IMR-90 (cell line): ENCODE measurements at regions not wholly inside any gene's neighbourhood (a gene's known extent, or its start where the extent isn't known, plus 50 kb on each side); places are given as distances from the start of the nearest gene placed in this dataset.

ENCODE experiments used
- ATAC-seq: fragments of 200-7000 bp; cut with Tn5 transposase; 2 replicates; pipeline ENCODE4 v1.9.1; 2020; ENCODE audit warnings: low read depth, mild to moderate bottlenecking, moderate library complexity
- BruUV-seq: library from RNA; stranded (reverse); fragments of 400-500 nt; replicated peaks from 2 replicates; lab custom pipeline; 2021; lab: Mats Ljungman, UMichigan
- CTCF ChIA-PET: fragments of 300-600 bp; formaldehyde crosslinking; extraction: SDS; loops from one replicate; lab custom pipeline; 2021; ENCODE audit warnings: antibody characterized with exemption; lab: Yijun Ruan, JAX
- POLR2A ChIA-PET: fragments of 300-600 bp; sonication (Branson Sonifier 250); formaldehyde crosslinking; loops from one replicate; lab custom pipeline; 2022; ENCODE audit warnings: antibody characterized with exemption; ENCODE audit not compliant: unreplicated experiment; lab: Charles Lee
- DNase-seq: peaks from one replicate; pipeline ENCODE4 v3.0.0; 2013
- H2AFZ ChIP-seq: replicated peaks from 2 replicates; pipeline ENCODE3; 2013; ENCODE audit warnings: low read length, mild to moderate bottlenecking; ENCODE audit not compliant: poor library complexity
- H2AK5ac ChIP-seq: 2 replicates; pipeline ENCODE4 v1.6.1; 2013; ENCODE audit warnings: low read depth, low read length, inconsistent platforms
- H2AK9ac ChIP-seq: replicated peaks from 2 replicates; pipeline ENCODE3; 2013; ENCODE audit warnings: mild to moderate bottlenecking, low read depth, low read length, moderate library complexity; ENCODE audit not compliant: poor library complexity
- H2BK120ac ChIP-seq: 2 replicates; pipeline ENCODE4 v1.6.1; 2013; ENCODE audit warnings: low read depth, low read length, inconsistent platforms
- H2BK15ac ChIP-seq: 3 replicates; pipeline ENCODE4 v1.6.1; 2013; ENCODE audit warnings: low read depth, low read length, inconsistent platforms
- H2BK20ac ChIP-seq: 2 replicates; pipeline ENCODE4 v1.6.1; 2013; ENCODE audit warnings: low read depth, mild to moderate bottlenecking, inconsistent platforms, low read length, moderate library complexity
- H2BK5ac ChIP-seq: 2 replicates; pipeline ENCODE4 v1.6.1; 2013; ENCODE audit warnings: mild to moderate bottlenecking, low read depth, low read length, inconsistent platforms; ENCODE audit not compliant: poor library complexity, severe bottlenecking
- H3K14ac ChIP-seq: replicated peaks from 2 replicates; pipeline ENCODE4 v1.6.1; 2013; ENCODE audit warnings: low read depth, low read length, inconsistent platforms
- H3K18ac ChIP-seq: 2 replicates; pipeline ENCODE4 v1.6.1; 2013; ENCODE audit warnings: low read depth, low read length, control low read depth
- H3K23ac ChIP-seq: 2 replicates; pipeline ENCODE4 v1.6.1; 2013; ENCODE audit warnings: low read depth, low read length, inconsistent platforms
- H3K27ac ChIP-seq: 2 replicates; pipeline ENCODE4 v1.5.1; 2013; ENCODE audit warnings: mild to moderate bottlenecking, control low read depth, low read length; ENCODE audit not compliant: insufficient read depth
- H3K27me3 ChIP-seq: 2 replicates; pipeline ENCODE4 v1.6.1; 2013; ENCODE audit warnings: low read length; ENCODE audit not compliant: control insufficient read depth, insufficient read depth
- H3K36me3 ChIP-seq: 2 replicates; pipeline ENCODE4 v1.6.1; 2013; ENCODE audit warnings: low read length, mixed read lengths; ENCODE audit not compliant: control insufficient read depth, insufficient read depth
- H3K4ac ChIP-seq: 2 replicates; pipeline ENCODE4 v1.6.1; 2013; ENCODE audit warnings: low read depth, low read length, inconsistent platforms
- H3K4me1 ChIP-seq: 2 replicates; pipeline ENCODE4 v1.6.1; 2013; ENCODE audit warnings: low read length, mixed read lengths; ENCODE audit not compliant: control insufficient read depth, insufficient read depth
- H3K4me2 ChIP-seq: 2 replicates; pipeline ENCODE4 v1.6.1; 2013; ENCODE audit warnings: low read depth, mild to moderate bottlenecking, control low read depth, low read length, moderate library complexity
- H3K4me3 ChIP-seq: 2 replicates; pipeline ENCODE4 v1.5.1; 2013; ENCODE audit warnings: low read depth, mild to moderate bottlenecking, control low read depth, low read length, moderate library complexity; ENCODE audit not compliant: insufficient read depth
- H3K56ac ChIP-seq: 2 replicates; pipeline ENCODE4 v1.6.1; 2013; ENCODE audit warnings: low read length, inconsistent platforms; ENCODE audit not compliant: insufficient read depth; ENCODE audit errors: extremely low read depth
- H3K79me1 ChIP-seq, 2 experiments: 2 replicates each; pipeline ENCODE4 v1.6.1; 2013; ENCODE audit warnings: low read length in 2 of 2, inconsistent platforms in 1 of 2, low read depth in 1 of 2
- H3K9ac ChIP-seq: 2 replicates; pipeline ENCODE4 v1.6.1; 2013; ENCODE audit warnings: low read depth, low read length, control low read depth
- H3K9me1 ChIP-seq: 2 replicates; pipeline ENCODE4 v1.6.1; 2013; ENCODE audit warnings: low read length, inconsistent platforms; ENCODE audit not compliant: insufficient read depth
- H3K9me3 ChIP-seq: 2 replicates; pipeline ENCODE4 v1.6.1; 2013; ENCODE audit warnings: low read length; ENCODE audit not compliant: control insufficient read depth, insufficient read depth
- H4K20me1 ChIP-seq: 2 replicates; pipeline ENCODE4 v1.6.1; 2013; ENCODE audit warnings: low read length, inconsistent platforms; ENCODE audit not compliant: insufficient read depth
- H4K5ac ChIP-seq: 2 replicates; pipeline ENCODE4 v1.6.1; 2013; ENCODE audit warnings: mild to moderate bottlenecking, low read depth, low read length, control low read depth
- H4K8ac ChIP-seq, 2 experiments: 2 replicates each; pipeline ENCODE4 v1.6.1; 2013; ENCODE audit warnings: low read depth in 2 of 2, low read length in 2 of 2, control low read depth in 1 of 2, inconsistent platforms in 1 of 2
- H4K91ac ChIP-seq: 2 replicates; pipeline ENCODE4 v1.6.1; 2013; ENCODE audit warnings: low read depth, low read length, inconsistent platforms; ENCODE audit not compliant: insufficient read depth
- BHLHE40 ChIP-seq: fragments of 150-350 bp; IDR thresholded peaks from 2 replicates; pipeline ENCODE4 v1.6.1; 2016; ENCODE audit warnings: mild to moderate bottlenecking, low read depth, low read length
- CEBPB ChIP-seq: IDR thresholded peaks from 2 replicates; pipeline ENCODE4 v1.6.1; 2012; ENCODE audit warnings: low read depth, low read length, improper control_type of control experiment
- CHD1 ChIP-seq: IDR thresholded peaks from 2 replicates; pipeline ENCODE4 v1.6.1; 2012; ENCODE audit warnings: low read depth, low read length, improper control_type of control experiment
- CTCF ChIP-seq: conservative IDR thresholded peaks from 2 replicates; pipeline ENCODE4 v1.5.1; 2012; ENCODE audit warnings: mild to moderate bottlenecking, low read depth, low read length, improper control_type of control experiment
- ELK1 ChIP-seq: fragments of 150-350 bp; IDR thresholded peaks from 2 replicates; pipeline ENCODE4 v1.6.1; 2016; ENCODE audit warnings: low read depth, mild to moderate bottlenecking, low read length, moderate library complexity, borderline replicate concordance
- FOS ChIP-seq: fragments of 150-350 bp; IDR thresholded peaks from 2 replicates; pipeline ENCODE4 v1.6.1; 2016; ENCODE audit warnings: low read depth, low read length
- MAFK ChIP-seq: IDR thresholded peaks from 2 replicates; pipeline ENCODE4 v1.6.1; 2012; ENCODE audit warnings: low read depth, low read length, improper control_type of control experiment
- MAZ ChIP-seq: IDR thresholded peaks from 2 replicates; pipeline ENCODE4 v1.6.1; 2012; ENCODE audit warnings: low read depth, mild to moderate bottlenecking, low read length, improper control_type of control experiment, moderate library complexity, borderline replicate concordance
- MXI1 ChIP-seq: IDR thresholded peaks from 2 replicates; pipeline ENCODE4 v1.6.1; 2012; ENCODE audit warnings: low read depth, mild to moderate bottlenecking, low read length, moderate library complexity, borderline replicate concordance
- NFE2L2 ChIP-seq: fragments of 150-350 bp; IDR thresholded peaks from 2 replicates; pipeline ENCODE4 v1.6.1; 2016; ENCODE audit warnings: low read depth, mild to moderate bottlenecking, low read length
- POLR2A ChIP-seq: IDR thresholded peaks from 2 replicates; pipeline ENCODE4 v1.6.1; 2012; ENCODE audit warnings: mild to moderate bottlenecking, low read depth, low read length
- RAD21 ChIP-seq: IDR thresholded peaks from 2 replicates; pipeline ENCODE4 v1.6.1; 2012; ENCODE audit warnings: low read length, improper control_type of control experiment
- RCOR1 ChIP-seq: IDR thresholded peaks from 2 replicates; pipeline ENCODE4 v1.6.1; 2012; ENCODE audit warnings: mild to moderate bottlenecking, low read length, improper control_type of control experiment; ENCODE audit not compliant: insufficient replicate concordance
- RFX5 ChIP-seq: IDR thresholded peaks from 2 replicates; pipeline ENCODE4 v1.8.0; 2012; ENCODE audit warnings: low read depth, mild to moderate bottlenecking, low read length, moderate library complexity
- SMC3 ChIP-seq: fragments of 150-350 bp; IDR thresholded peaks from 2 replicates; pipeline ENCODE4 v1.6.1; 2016; ENCODE audit warnings: low read depth, mild to moderate bottlenecking, antibody characterized with exemption, low read length, moderate library complexity
- USF2 ChIP-seq: fragments of 150-350 bp; IDR thresholded peaks from 2 replicates; pipeline ENCODE4 v1.6.1; 2017; ENCODE audit warnings: mild to moderate bottlenecking, antibody characterized with exemption, low read length, low read depth
- WGBS, 2 experiments: methylation state at CpG; one replicate each; pipeline versions ENCODE4 v1.1.5 to v1.1.7; 2013; ENCODE audit warnings: missing lambda C conversion rate in 2 of 2; ENCODE audit not compliant: insufficient read length in 1 of 2; ENCODE audit errors: extremely low coverage in 2 of 2; 5-methylcytosine and 5-hydroxymethylcytosine counted together
- dilution Hi-C: fragments of 300-500 bp; cut with HindIII; formaldehyde crosslinking; loops from one replicate; pipeline ENCODE4 v1.14.3; 2018; ENCODE audit warnings: low sequenced_read_pairs; ENCODE audit not compliant: unreplicated experiment
- in situ Hi-C: fragments of 300-500 bp; cut with MboI; formaldehyde crosslinking; loops from 3 replicates; pipeline ENCODE4 v1.14.3; 2019; ENCODE audit warnings: low sequenced_read_pairs, inconsistent platforms, mixed read lengths
- intact Hi-C: fragments of 100-400 bp; cut with micrococcal nuclease; formaldehyde crosslinking; loops from 2 replicates; pipeline ENCODE4 v1.10.0; 2022

DNA sequence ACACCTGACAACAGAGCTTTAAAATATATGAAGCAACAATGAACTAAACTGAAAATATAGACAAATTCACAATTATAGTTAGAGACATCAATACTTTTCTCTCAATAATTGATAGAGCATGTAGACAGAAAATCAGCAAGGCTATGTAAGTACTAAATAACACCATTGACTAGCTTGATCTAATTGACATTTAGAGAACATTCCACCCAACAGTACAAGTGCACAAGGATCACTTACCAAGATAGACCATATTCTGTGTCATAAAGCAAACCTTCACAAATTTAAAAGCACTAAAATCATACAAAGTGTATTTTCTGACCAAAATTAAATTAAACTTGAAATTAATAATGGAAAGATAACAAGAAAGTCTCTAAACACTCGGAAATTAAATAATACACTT, 562.5 kb downstream of the INSC start:
- H3K56ac ChIP-seq, result no peak overlapping the region
- in situ Hi-C loops, result no loop called here
- no peaks in the 10 kb centered on the region for H3K9me1 ChIP-seq
- dilution Hi-C loops, result no loop called here
- no peak overlapping the region for H2AK5ac ChIP-seq
- H3K9me3 ChIP-seq, result no peaks in the 10 kb centered on the region; the same call in 1 of the 2 replicates
- no peak overlapping the region for H3K4me3 ChIP-seq
- H2BK15ac ChIP-seq, result no peak overlapping the region
- H3K79me1 ChIP-seq, result no peaks in the 10 kb centered on the region
- H3K23ac ChIP-seq, result no peak overlapping the region
- no peak overlapping the region for H4K91ac ChIP-seq
- H2AK9ac ChIP-seq, result no peak overlapping the region
- no peak overlapping the region for H3K27ac ChIP-seq
- CTCF ChIA-PET, result interaction anchor here (1.2 kb wide), 1 partner anchor 29 kb away, joined by 3 read pairs; no protein-coding TSS in a partner anchor
- no peaks in the 10 kb centered on the region for H3K27me3 ChIP-seq
- no peak for DNase-seq
- H2AFZ ChIP-seq, result no peak overlapping the region
- H3K14ac ChIP-seq, result no peak overlapping the region
- no peak overlapping the region for H4K5ac ChIP-seq
- no peaks in the 10 kb centered on the region for H3K4me1 ChIP-seq
- POLR2A ChIA-PET, result no interaction called here
- H3K36me3 ChIP-seq, result no peaks in the 10 kb centered on the region
- H2BK120ac ChIP-seq, result no peak overlapping the region
- H2BK20ac ChIP-seq, result no peak overlapping the region
- no peak overlapping the region for H3K18ac ChIP-seq
- H3K4me2 ChIP-seq, result no peak overlapping the region
- ATAC-seq, result no peak
- TF ChIP-seq BHLHE40 (no peak), CEBPB (no peak), NFE2L2 (no peak), RFX5 (no peak), USF2 (no peak), MXI1 (no peak), POLR2A (no peak), RCOR1 (no peak), CTCF (no peak), RAD21 (no peak), MAFK (no peak), SMC3 (no peak), ELK1 (no peak), CHD1 (no peak), FOS (no peak), MAZ (no peak)
- BruUV-seq, result no TSS peak
- H4K8ac ChIP-seq, result no peak overlapping the region
- intact Hi-C loops, result no loop called here
- H3K4ac ChIP-seq, result no peak overlapping the region
- H2BK5ac ChIP-seq, result no peak overlapping the region
- WGBS, 2 experiments, result no CpG with 5 or more reads among the region's 1 CpG
- H3K9ac ChIP-seq, result no peak overlapping the region
- no peaks in the 10 kb centered on the region for H4K20me1 ChIP-seq
